GM18507 (cell line): ENCODE measurements at regions not wholly inside any gene's neighbourhood (a gene's known extent, or its start where the extent isn't known, plus 50 kb on each side); places are given as distances from the start of the nearest gene placed in this dataset.
"Not testable (repeated sequence)": the region's sequence is repeated elsewhere in the genome, so short reads cannot be mapped to it uniquely, and the experiment has no call there.

Experiments
- DNase-seq: peaks from one replicate; pipeline ENCODE4 v3.0.0; 2011; ENCODE audit warnings: low read depth; ENCODE audit not compliant: insufficient read length; ENCODE audit errors: extremely low spot score
- FAIRE-seq: peaks from 2 replicates; lab custom pipeline; 2011; peaks lifted over from hg19 to GRCh38; lab: Jason Lieb, UNC

- FAIRE-seq = no peak
Observed at GRCh38 chrX:82528525-82528924, 979.6 kb upstream of the POU3F4 start.

DNA sequence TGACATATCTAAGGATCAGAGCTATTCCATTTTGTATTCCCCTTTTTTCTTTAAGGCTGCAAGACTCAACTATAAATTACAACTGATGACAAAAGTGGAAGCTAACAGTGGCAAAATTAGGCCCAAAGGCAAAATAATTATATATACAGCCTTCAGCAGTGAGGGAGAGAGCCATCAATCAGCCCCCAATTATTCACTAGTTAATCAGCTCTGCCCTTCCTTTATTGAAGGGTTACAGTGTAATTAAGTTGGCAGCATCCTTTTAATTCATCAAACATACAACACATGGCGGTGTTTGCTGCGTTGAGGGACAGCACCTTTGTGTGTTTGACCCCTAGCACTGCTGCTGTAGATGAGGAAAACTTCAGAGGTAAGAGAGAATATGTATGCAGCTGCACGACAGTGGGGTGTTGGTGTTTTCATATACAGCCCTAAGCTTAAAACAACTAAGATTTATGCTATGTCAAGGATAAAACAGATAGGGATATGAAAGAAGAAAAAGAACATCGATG is 973.9 kb upstream of the POU3F4 start:
- FAIRE-seq = no peak

More at GRCh38 chrX:82528525-82528924, 979.6 kb upstream of the POU3F4 start:
- DNase-seq = no peak

DNA sequence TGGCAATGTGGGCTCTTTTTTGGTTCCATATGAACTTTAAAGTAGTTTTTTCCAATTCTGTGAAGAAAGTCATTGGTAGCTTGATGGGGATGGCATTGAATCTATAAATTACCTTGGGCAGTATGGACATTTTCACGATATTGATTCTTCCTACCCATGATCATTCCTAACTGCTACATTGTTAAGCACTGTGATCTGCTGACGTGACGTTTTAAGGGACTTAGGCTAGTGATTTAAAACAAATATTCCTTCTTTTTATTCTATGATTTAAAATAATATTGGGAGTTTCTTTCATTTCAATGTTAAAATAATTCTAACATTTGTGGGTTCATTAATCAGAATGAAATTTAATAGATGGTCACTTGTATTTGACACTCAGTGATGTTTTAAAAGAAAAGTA is 970.9 kb upstream of the POU3F4 start:
- not testable (repeated sequence) for DNase-seq, FAIRE-seq

More for the DNA sequence above, 973.9 kb upstream of the POU3F4 start:
- DNase-seq = no peak

DNA sequence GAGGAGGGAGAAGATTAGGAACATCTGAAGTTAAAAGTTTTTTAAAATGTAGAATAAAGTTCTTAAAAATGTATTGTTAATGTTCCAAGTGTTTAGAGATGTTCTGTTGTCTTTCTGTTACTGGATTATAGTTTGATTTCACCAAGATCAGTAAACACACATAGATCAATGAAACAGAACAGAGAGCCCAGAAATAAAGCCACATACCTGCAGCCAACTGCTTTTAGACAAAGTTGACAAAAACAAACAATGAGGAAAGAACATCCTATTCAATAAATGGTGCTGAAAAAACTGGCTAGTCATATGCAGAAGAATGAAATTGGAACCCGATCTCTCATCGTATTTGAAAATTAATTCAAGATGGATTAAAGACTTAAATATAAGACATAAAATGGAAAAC is 966.3 kb upstream of the POU3F4 start:
- FAIRE-seq = no peak
- DNase-seq = no peak

DNA sequence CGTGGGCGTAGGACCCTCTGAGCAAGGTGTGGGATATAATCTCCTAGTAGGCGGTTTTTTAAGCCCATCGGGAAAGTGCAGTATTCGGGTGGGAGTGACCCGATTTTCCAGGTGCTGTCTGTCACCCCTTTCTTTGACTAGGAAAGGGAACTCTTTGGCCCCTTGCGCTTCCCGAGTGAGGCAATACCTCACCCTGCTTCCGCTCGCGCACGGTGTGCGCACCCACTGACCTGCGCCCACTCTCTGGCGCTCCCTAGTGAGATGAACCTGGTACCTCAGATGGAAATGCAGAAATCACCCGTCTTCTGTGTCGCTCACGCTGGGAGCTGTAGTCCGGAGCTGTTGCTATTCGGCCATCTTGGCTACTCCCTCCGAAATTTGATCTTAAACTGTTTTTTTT is 955.9 kb upstream of the POU3F4 start:
- not testable (repeated sequence) for DNase-seq, FAIRE-seq

DNA sequence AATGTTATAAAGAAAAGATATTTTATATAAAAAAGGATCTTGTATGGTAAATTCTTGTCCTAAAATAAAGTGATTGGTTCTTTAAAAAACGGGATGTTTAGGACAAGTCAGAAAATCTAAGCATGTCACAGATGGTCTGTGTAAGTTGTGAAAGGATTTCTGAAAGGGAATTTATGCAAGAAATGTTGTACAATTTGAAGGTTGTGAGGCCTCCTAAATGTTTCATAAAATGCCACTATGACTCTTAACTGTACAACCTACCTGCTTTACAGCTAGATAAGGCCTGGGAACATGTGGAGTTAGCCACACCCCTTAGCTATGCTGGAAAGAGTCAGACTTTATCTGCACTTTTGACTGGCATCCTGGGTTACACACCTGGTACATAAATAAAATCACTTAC is 951.5 kb upstream of the POU3F4 start:
- no peak for DNase-seq
- FAIRE-seq = no peak

DNA sequence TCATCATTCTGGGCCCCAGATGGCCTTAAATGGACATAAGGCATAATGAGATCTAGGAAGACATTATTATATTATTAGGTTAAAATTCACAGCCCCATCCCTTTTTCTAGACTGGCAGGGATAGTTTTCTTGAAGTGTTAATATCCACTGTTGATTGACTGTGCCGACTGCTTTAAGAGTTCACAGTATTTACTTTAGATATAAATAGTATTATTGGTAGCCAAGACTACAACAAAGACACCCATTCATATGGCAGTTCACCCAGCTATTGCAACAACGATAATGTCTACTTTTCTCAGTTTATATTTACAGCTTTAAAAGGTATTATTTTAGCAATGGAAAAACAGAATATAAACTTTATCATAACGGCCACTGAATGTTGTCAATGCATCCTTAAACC is 922.2 kb upstream of the POU3F4 start:
- no peak for FAIRE-seq
- no peak for DNase-seq

DNA sequence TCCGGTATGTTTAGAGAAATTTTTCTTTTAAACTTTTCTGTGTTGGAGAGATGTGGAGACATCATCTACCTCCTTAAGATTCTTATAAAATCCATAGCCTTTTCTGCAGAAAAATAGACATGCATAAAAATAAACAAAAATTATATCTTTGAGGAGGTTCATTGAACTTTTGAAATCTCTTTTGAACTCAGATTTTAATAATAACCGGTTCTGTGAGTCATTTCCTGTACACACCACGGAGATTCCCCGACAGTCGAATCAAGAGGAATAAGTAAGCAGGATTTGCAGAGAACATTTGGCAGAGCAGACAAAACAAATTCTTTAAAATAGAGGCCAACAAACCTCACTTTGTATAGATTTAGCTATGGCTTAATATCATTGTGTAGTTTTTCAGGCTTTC is 918.7 kb upstream of the POU3F4 start:
- no peak for FAIRE-seq
- DNase-seq = no peak

DNA sequence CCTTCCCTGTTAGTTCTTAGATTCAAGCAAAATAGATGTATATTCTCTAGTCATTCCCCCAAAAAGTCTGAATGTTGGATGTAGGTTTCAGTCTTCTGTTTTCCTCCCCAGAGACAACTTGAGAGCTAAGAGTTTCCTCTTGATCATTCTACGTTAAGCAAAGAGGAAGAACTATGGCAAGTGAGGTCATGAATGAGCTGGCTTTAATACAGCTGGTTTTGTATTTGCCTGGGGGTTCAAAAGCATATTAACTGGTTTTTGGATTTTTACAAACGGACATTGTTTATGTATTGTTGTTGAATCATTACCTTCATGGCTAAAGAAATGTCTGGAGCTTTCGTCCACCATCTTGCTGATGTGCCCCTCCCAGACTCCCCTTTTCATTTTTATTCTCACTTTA is 916.7 kb upstream of the POU3F4 start:
- no peak for DNase-seq
- FAIRE-seq = no peak

DNA sequence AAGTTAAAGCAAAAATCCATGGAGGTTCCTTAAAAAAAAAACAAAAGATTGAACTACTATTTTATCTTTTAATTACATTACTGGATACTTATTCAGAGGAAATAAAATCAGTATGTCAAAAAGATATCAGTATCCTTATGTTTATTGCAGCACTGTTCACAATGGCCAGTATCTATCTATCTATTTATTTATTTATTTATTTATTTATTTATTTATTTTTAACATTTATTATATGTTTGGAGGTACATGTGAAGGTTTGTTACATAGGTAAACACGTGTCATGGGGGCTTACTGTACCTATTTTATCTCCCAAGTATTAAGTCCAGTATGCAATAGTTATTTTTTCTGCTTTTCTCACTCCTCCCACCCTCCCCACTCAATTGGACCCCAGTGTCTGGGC is 881.1 kb upstream of the POU3F4 start:
- DNase-seq = no peak

GRCh38 chrX:82627568-82627967 is 880.5 kb upstream of the POU3F4 start:
- FAIRE-seq (no peak), DNase-seq (no peak)

More for the DNA sequence above, 881.1 kb upstream of the POU3F4 start:
- no peak for FAIRE-seq

- no peak for FAIRE-seq
- DNase-seq = no peak
Observed at GRCh38 chrX:82648062-82648461, 860.0 kb upstream of the POU3F4 start.

GRCh38 chrX:82649645-82650044 is 858.4 kb upstream of the POU3F4 start:
- DNase-seq (no peak), FAIRE-seq (no peak)

GRCh38 chrX:82658492-82658891 is 849.6 kb upstream of the POU3F4 start:
- FAIRE-seq (no peak), DNase-seq (no peak)

- no peak for FAIRE-seq
- no peak for DNase-seq
Observed at GRCh38 chrX:82666355-82666754, 841.7 kb upstream of the POU3F4 start.

DNA sequence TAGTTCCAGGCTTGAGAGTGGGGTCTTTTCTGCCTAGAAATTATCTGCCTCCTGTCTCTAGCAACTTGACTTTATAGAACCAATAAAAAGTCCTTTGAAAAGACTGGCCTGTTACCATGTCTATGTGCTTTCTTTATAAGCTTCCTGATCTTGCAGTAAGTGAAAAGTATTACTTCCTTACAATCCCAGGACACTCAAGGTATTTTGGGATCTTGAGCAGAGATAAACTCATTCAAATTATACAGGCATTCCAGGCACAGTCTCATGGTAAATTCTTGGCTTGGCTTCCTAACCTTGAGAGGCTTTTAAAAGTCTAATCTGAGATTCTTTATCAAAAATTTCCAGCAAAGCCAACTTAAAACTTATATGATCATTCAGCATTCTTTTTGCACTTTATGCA is 833.0 kb upstream of the POU3F4 start:
- no peak for FAIRE-seq
- DNase-seq = no peak

- no peak for DNase-seq
- no peak for FAIRE-seq
Observed at GRCh38 chrX:82676386-82676785, 831.7 kb upstream of the POU3F4 start.

DNA sequence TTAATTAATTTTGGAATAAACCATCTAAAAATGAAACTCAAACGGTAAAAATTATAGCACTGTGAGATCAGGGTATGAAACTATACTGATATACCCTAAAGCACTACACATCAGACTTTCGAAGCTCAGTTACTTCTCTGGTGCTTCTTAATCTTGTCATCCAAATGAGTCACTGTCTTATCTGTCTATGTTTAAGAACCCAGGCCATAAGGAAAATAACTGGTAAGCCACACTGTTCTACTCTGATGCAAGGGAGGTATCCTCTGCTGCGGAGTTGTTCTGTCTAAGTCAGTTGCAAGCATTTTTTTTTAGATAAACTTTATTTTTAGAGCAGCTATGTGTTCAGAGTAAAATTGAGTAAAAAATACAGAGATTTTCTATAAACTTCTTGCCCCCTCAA is 830.8 kb upstream of the POU3F4 start:
- DNase-seq (no peak), FAIRE-seq (no peak)

DNA sequence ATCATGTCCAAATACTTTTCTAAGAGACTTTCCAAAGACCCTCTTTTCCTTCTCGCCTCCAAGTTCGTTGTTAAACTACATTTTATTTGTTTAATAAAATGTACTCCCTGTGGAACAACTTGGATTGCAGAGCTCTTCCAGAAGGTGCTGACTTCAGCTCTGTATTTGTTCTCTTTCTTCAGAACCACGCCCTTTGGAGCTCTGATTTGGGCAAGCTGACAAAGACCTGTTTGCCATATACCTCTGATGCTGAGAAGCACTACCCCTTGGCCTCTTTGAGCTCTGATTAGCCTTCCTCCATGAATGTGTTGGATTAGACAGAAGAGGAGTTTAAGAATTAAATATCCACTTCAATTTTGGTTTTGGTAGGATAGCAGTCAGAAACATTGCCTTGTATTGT is 815.1 kb upstream of the POU3F4 start:
- DNase-seq (no peak), FAIRE-seq (no peak)

- no peak for FAIRE-seq
- no peak for DNase-seq
Observed at GRCh38 chrX:82695066-82695465, 813.0 kb upstream of the POU3F4 start.

- no peak for FAIRE-seq
Observed at GRCh38 chrX:82703551-82703950, 804.5 kb upstream of the POU3F4 start.

DNA sequence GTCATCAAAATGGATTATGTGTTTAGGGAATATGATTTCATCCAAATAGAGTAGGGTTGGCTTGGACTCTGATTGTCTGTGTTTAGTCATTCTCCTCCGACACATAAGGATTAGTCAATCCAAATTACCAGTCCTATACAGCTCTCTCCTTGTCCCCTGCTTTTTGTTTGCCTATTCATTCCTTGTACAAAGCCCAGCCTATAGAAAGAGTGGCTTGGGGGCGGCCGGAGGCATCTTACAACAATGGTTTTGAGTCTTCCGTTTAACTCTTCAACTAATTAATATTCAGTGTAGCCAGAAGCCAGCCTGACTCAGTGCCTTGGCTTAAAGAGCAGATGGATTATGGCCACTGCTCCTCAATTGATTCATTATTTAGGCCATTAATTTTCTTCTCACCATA is 796.6 kb upstream of the POU3F4 start:
- DNase-seq (no peak), FAIRE-seq (no peak)

More at GRCh38 chrX:82703551-82703950, 804.5 kb upstream of the POU3F4 start:
- DNase-seq = no peak
